ENCODE measurements at regions not wholly inside any gene's neighbourhood (a gene's known extent, or its start where the extent isn't known, plus 50 kb on each side); places are given as distances from the start of the nearest gene placed in this dataset.
"Not testable (repeated sequence)": the region's sequence is repeated elsewhere in the genome, so short reads cannot be mapped to it uniquely, and the experiment has no call there.

GRCh38 chr5:131107128-131107527 lies 57.9 kb downstream of the HINT1 start:
- DNase-seq (ENCODE audit: low read depth in 4 of 4, low spot score in 3 of 4): no peak

- DNase-seq (ENCODE audit: low read depth in 4 of 4, low spot score in 3 of 4): no peak
Measured at GRCh38 chr5:131104169-131104808, 60.8 kb downstream of the HINT1 start.

DNA sequence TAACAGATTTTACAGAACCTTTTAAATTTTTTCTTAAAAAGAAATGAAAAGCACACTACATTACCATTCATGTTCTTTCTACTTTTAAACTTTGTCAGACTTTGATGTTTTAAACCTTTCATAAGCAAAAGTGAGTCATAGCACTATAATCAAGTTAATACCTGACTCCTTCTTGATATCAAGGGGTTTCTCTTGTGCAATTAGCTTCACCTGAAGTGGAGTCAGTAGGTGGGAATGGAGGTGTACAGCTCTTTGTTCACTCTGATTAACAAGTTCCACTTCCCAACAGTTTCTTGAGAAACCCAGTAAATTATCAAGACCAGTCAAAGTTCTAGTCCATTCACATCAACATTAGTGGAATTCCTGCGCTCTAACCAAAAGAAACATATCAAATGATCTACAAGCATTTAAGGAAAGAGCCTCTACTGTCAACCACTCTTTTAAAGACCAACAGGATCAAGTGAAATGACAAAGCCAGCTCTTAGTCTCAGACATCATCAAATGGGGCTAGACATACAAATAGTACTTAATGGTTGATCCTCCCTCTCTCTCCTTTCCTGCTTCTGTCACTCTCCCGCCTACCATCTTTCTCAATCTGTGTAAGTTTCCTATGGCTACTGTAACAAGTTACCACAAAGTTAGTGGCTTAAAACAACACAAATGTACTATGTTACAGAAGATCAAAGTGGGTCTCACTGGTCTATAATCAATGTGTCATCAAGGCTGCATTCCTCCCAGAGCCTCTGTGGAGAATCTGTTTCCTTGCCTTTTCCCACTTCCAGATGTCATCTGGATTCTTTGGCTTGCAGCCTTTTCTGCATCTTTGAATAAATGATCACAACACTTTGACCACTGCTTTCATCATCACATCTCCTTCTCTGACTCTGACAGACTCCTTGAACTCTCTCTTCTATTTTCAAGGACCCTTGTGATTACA lies 68.0 kb downstream of the HINT1 start:
- DNase-seq (ENCODE audit: low read depth in 4 of 4, low spot score in 3 of 4): no peak

DNA sequence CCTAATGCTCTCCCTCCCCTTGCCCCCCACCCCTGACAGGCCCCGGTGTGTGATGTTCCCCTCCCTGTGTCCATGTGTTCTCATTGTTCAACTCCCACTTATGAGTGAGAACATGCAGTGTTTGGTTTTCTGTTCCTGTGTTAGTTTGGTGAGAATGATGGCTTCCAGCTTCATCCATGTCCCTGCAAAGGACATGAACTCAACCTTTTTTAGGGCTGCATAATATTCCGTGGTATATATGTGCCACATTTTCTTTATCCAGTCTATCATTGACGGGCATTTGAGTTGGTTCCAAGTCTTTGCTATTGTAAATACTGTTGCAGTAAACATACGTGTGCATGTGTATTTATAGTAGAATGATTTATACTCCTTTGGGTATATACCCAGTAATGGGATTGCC lies 69.5 kb downstream of the HINT1 start:
- DNase-seq (ENCODE audit: low read depth in 4 of 4, low spot score in 3 of 4): not testable (repeated sequence)

GRCh38 chr5:131084436-131084835 lies 80.6 kb downstream of the HINT1 start:
- no peak for DNase-seq (ENCODE audit: low read depth in 4 of 4, low spot score in 3 of 4)

- DNase-seq (ENCODE audit: low read depth in 4 of 4, low spot score in 3 of 4): no peak
Measured at GRCh38 chr5:131081913-131082488, 83.1 kb downstream of the HINT1 start.

DNA sequence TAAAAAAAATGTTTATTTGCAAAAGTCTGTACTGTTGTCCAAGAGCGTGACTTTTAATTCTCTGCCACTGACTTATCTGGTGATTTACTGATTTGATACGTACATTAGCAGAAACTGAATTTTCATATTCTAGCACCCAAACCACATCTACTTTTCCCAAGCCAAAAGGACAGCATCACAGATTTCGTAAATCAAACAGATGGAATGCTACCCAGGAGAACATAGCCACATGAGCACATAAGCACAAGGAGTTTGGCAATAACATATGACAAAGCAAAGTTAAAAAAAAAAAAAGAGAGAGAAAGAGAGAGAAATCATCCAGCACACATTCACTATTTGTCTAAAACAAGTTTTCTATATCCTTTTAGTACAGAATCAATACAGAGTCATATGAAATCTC lies 83.7 kb downstream of the HINT1 start:
- DNase-seq (ENCODE audit: low read depth in 4 of 4, low spot score in 3 of 4): no peak

GRCh38 chr5:131079232-131079631 lies 85.8 kb downstream of the HINT1 start:
- DNase-seq (ENCODE audit: low read depth in 4 of 4, low spot score in 3 of 4): no peak

- DNase-seq (ENCODE audit: low read depth in 4 of 4, low spot score in 3 of 4): no peak
Measured at GRCh38 chr5:131068893-131069643, 96.0 kb downstream of the HINT1 start.

DNA sequence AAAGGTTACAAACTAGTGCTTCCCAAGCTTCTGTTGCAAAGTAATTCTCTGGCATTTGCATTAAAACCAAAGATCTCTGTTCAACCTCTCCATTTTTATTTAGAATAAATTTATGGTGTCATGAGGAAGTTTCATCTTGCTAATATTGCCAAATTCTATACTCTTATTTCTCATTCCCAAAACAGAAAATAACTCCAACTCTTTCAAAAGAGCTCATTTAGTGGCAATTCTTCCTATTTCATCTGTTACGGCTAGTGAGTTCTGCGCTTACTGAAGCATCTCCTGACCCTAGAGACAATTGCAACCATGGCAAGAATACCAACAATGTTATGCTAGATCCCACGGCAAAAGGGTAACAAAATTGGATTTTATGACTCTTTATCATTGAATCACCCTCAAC lies 97.0 kb downstream of the HINT1 start:
- DNase-seq (ENCODE audit: low read depth in 4 of 4, low spot score in 3 of 4): no peak

DNA sequence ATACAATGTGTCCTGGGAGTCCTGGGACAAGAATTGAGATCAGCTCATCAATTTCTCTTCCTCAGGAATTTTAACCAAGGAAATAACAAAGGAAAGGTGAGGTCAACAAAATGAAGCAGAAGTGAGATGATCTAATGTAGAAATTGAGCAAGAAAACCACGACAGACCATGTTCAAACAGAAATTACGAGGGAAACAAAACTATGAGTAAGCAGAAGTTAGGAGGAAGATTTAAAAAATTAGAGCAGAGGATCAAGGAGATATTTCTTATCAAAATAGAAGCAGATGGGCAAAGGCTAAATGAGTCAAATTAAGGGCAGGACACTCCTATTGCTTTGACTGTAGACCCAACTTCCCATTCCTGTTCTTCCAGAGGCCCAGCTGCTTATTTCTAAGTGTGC lies 97.4 kb downstream of the HINT1 start:
- no peak for DNase-seq (ENCODE audit: low read depth in 4 of 4, low spot score in 3 of 4)

DNA sequence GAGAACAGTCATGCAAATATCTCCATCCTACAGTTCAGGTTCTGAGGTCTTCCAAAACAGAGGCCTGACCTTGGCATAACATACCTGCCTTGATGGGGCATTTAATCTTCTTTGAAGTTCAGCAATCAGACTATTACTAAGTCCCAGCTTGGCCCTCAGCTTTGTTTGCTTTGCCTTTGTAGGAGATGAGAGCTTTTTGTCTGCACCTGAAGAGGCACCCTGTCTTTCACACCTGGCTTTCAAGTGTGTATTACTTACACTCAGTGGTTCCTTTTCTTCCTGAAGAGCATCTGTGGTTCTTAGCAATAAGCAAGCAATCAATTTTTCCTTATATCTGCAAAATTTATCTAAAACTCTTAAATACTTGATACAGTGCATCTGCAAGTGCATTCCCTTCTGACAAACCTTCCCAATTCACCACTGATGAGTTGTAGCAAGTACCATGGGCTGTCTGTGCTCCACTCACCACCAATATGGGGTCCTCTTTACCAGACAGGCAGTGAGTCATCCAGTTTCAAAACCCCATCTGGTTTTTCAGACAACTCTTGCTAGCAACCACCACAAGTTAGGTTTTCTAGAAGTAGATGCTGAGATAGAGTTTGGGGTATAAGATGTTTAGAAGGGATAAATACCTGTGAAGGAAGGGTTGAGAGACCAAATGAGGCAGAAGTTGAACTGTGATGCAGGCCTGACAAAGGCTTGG lies 100.2 kb downstream of the HINT1 start:
- no peak for DNase-seq (ENCODE audit: low read depth in 4 of 4, low spot score in 3 of 4)

DNA sequence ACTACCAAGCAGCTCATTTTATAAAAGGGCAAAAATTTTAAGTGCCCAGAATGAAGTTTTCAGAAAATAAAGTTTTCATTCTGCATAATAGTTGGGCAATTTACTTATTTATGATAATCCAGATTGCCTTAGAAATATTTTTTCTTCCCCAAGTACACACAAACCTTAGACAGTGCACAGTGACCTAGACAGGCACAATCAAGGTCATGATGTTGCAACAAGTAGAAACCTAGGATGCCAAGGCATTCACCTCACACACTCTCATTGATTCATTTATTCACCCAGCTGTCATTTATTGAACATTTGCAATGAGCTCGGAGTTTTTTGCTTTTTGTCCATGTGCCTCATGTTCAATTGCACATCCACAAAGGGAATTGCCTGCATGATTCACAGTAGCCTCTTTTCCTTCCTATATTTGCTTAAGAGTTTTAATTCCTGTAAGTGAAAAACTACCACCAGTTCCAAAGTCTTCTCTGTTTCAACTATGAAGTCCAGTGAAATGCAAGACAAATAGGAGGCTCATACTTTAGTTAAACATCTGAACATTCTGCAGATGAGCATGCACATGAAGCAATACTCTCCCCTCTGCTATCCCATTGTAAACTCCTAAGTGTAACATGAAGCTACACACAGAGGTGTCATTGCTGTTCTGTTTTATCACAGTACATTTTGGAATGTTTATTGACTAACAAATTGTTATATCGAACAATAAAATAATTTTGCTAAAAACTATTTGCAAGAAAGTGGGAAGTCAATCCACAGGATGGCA lies 122.9 kb downstream of the HINT1 start:
- DNase-seq (ENCODE audit: low read depth in 4 of 4, low spot score in 3 of 4): no peak

GRCh38 chr5:131023498-131023865 lies 141.6 kb downstream of the HINT1 start:
- DNase-seq (ENCODE audit: low read depth in 4 of 4, low spot score in 3 of 4): no peak

GRCh38 chr5:131022811-131023497 lies 142.1 kb downstream of the HINT1 start:
- no peak for DNase-seq (ENCODE audit: low read depth in 4 of 4, low spot score in 3 of 4)

DNA sequence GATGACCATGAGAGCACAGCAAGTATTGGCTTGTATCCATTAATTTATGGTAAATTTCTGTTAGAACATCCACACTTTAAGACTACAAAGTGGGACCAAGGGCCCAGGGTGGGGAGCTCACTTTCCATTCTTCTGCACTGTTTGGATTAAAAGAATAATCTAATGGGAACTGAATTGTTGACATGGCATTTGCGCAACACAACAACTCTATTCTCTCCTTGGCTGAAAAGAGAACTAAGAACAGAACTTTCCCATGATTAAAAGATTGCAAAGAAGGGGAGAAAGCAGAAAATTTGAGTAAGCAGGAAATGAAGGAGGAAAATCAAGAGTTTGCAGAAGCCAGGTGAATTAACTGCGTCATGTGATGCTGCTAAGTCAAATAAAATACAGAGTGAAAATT lies 143.4 kb downstream of the HINT1 start:
- no peak for DNase-seq (ENCODE audit: low read depth in 4 of 4, low spot score in 3 of 4)

DNA sequence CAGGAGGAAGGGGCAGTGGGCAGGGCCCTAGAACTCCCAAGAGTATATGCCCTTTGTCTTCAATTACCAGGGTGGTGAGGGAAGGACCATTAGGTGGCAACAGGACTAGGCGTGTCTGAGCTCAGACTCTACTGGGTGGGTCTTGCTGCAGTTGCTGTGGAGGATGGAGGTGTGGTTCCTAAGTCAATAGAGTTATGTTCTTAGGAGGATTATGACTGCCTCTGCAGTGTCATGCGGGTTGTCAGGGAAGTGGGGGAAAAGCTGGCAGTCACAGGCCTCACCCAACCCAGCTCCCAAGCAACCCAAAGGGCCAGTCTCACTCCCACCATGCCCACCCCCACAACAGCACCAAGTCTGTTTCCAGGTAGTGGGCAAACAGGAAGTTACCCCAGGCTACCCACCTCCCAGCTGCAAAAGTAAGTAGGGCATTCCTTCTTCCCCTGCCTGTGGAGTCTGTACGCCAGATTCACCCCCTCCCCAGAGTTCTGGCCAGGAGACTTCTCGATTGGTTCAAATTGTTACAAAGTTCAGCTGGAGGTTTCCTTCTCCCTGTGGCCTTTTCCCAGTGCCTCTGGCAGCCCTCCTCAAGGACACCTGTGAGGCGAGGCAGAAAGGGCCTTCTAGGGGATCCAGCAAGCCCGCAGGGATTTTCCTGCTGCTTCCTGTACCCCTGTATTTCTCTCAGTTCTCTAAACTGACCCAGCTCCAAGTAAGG lies 145.3 kb downstream of the HINT1 start:
- no peak for DNase-seq (ENCODE audit: low read depth in 4 of 4, low spot score in 3 of 4)

DNA sequence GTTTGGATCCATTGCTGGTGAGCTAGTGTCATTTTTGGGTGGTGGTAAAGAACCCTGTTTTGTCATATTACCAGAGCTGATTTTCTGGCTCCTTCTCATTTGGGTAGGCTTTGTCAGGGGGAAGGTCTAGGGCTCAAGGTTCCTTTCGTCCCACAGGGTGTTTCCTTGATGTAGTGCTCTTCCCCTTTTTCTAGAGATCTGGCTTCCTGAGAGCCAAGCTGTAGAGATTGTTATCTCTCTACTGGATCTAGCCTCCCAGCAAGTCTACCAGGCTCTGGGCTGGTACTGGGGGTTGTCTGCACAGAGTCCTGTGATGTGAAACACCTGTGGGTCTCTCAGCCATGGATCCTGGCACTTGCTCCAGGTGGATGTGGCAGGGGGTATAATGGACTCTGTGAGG lies 145.9 kb downstream of the HINT1 start:
- DNase-seq (ENCODE audit: low read depth in 4 of 4, low spot score in 3 of 4): no peak

GRCh38 chr5:131008329-131008728 lies 156.7 kb downstream of the HINT1 start:
- no peak for DNase-seq (ENCODE audit: low read depth in 4 of 4, low spot score in 3 of 4)

Data from right renal pelvis (tissue), 4 donors.